SU-DHL-6 (cell line): ENCODE measurements at regions not wholly inside any gene's neighbourhood (a gene's known extent, or its start where the extent isn't known, plus 50 kb on each side); places are given as distances from the start of the nearest gene placed in this dataset.
"Not testable (repeated sequence)": the region's sequence is repeated elsewhere in the genome, so short reads cannot be mapped to it uniquely, and the experiment has no call there.

Source experiments
- H2AFZ ChIP-seq: fragments of 200-600 bp; sonication (generic); 2 replicates; pipeline ENCODE4 v1.6.1; 2014; ENCODE audit warnings: low read depth, mild to moderate bottlenecking, moderate library complexity, mixed read lengths, antibody characterized with exemption, low read length; ENCODE audit not compliant: severe bottlenecking
- H3F3A ChIP-seq: fragments of 200-600 bp; shearing (Covaris generic); 2 replicates; pipeline ENCODE4 v1.6.0; 2016; ENCODE audit warnings: antibody characterized with exemption, mild to moderate bottlenecking; ENCODE audit not compliant: insufficient read depth
- H3K27ac ChIP-seq: fragments of 200-600 bp; sonication (generic); 2 replicates; pipeline ENCODE4 v1.5.1; 2016; ENCODE audit warnings: low read depth, mild to moderate bottlenecking, low read length, moderate library complexity, mixed read lengths
- H3K27me3 ChIP-seq: fragments of 200-600 bp; sonication (generic), shearing (Covaris generic); 2 replicates; pipeline ENCODE4 v1.6.0; 2014; ENCODE audit warnings: mild to moderate bottlenecking, low read length
- H3K36me3 ChIP-seq: fragments of 200-600 bp; sonication (generic); 2 replicates; pipeline ENCODE4 v1.6.1; 2014; ENCODE audit warnings: mild to moderate bottlenecking, low read length, mixed read lengths
- H3K4me2 ChIP-seq: fragments of 300-600, 200-600 bp; shearing (Covaris generic), sonication (generic); 2 replicates; pipeline ENCODE4 v1.6.0; 2014; ENCODE audit warnings: low read length, low read depth, mild to moderate bottlenecking; ENCODE audit not compliant: poor library complexity, severe bottlenecking
- H3K4me3 ChIP-seq: fragments of 200-600 bp; sonication (generic); 2 replicates; pipeline ENCODE4 v1.5.1; 2014; ENCODE audit warnings: antibody characterized with exemption, low read length, mild to moderate bottlenecking, mixed read lengths; ENCODE audit not compliant: insufficient read depth, poor library complexity, severe bottlenecking
- H3K79me2 ChIP-seq: fragments of 200-600 bp; sonication (generic); 2 replicates; pipeline ENCODE4 v1.6.1; 2014; ENCODE audit warnings: mild to moderate bottlenecking, low read length, moderate library complexity; ENCODE audit not compliant: insufficient read depth
- H3K9ac ChIP-seq: fragments of 200-600 bp; sonication (generic); 2 replicates; pipeline ENCODE4 v1.7.0; 2014; ENCODE audit warnings: mild to moderate bottlenecking, low read length
- H3K9me2 ChIP-seq: fragments of 200-600 bp; sonication (generic); replicated peaks from 2 replicates; pipeline ENCODE4 v1.6.1; 2014; ENCODE audit warnings: low read length; ENCODE audit not compliant: insufficient read depth
- H3K9me3 ChIP-seq: fragments of 200-600 bp; sonication (generic); 2 replicates; pipeline ENCODE4 v1.6.1; 2014; ENCODE audit warnings: low read length, mixed read lengths; ENCODE audit not compliant: insufficient read depth
- H4K20me1 ChIP-seq: fragments of 200-600 bp; sonication (generic); 2 replicates; pipeline ENCODE4 v1.6.1; 2014; ENCODE audit warnings: low read depth, mild to moderate bottlenecking, antibody characterized with exemption, low read length, moderate library complexity, mixed read lengths
- EZH2phosphoT487 ChIP-seq: fragments of 200-600 bp; sonication (generic), shearing (Covaris generic); conservative IDR thresholded peaks from 2 replicates; pipeline ENCODE4 v1.6.1; 2018; ENCODE audit warnings: mild to moderate bottlenecking, antibody characterized with exemption, low read length, moderate library complexity, mixed read lengths
- TF ChIP-seq, protein P1 (sequence below): fragments of 200-600 bp; sonication (generic); IDR thresholded peaks from one replicate; pipeline ENCODE4 v1.5.1; 2017; ENCODE audit warnings: antibody characterized with exemption, mild to moderate bottlenecking, low read length, moderate library complexity; ENCODE audit not compliant: insufficient read depth, poor library complexity, severe bottlenecking

- no peak overlapping the region for H2AFZ ChIP-seq
- no peak overlapping the region for H3K9ac ChIP-seq
- H3K79me2 ChIP-seq = no peaks in the 10 kb centered on the region
- H3K9me2 ChIP-seq = no peaks in the 10 kb centered on the region
- TF ChIP-seq, protein P1, sequence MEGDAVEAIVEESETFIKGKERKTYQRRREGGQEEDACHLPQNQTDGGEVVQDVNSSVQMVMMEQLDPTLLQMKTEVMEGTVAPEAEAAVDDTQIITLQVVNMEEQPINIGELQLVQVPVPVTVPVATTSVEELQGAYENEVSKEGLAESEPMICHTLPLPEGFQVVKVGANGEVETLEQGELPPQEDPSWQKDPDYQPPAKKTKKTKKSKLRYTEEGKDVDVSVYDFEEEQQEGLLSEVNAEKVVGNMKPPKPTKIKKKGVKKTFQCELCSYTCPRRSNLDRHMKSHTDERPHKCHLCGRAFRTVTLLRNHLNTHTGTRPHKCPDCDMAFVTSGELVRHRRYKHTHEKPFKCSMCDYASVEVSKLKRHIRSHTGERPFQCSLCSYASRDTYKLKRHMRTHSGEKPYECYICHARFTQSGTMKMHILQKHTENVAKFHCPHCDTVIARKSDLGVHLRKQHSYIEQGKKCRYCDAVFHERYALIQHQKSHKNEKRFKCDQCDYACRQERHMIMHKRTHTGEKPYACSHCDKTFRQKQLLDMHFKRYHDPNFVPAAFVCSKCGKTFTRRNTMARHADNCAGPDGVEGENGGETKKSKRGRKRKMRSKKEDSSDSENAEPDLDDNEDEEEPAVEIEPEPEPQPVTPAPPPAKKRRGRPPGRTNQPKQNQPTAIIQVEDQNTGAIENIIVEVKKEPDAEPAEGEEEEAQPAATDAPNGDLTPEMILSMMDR = no peak
- no peak for TF ChIP-seq EZH2phosphoT487
- H3K4me2 ChIP-seq = no peak overlapping the region
- no peaks in the 10 kb centered on the region for H4K20me1 ChIP-seq
- no peaks in the 10 kb centered on the region for H3K36me3 ChIP-seq
- H3F3A ChIP-seq = no peaks in the 10 kb centered on the region
- no peak overlapping the region for H3K4me3 ChIP-seq
- no peak overlapping the region for H3K27ac ChIP-seq
- H3K27me3 ChIP-seq = no peaks in the 10 kb centered on the region
- no peaks in the 10 kb centered on the region for H3K9me3 ChIP-seq
Measured at GRCh38 chr6:99145738-99146137, 198.0 kb upstream of the FBXL4 start.

GRCh38 chr6:99143108-99143861 lies 195.5 kb upstream of the FBXL4 start:
- H3K36me3 ChIP-seq = no peaks in the 10 kb centered on the region
- H3K9me3 ChIP-seq = no peaks in the 10 kb centered on the region
- no peaks in the 10 kb centered on the region for H3F3A ChIP-seq
- no peaks in the 10 kb centered on the region for H3K79me2 ChIP-seq
- no peak overlapping the region for H3K27ac ChIP-seq
- H2AFZ ChIP-seq = no peak overlapping the region
- H3K9me2 ChIP-seq = no peaks in the 10 kb centered on the region
- H3K9ac ChIP-seq = no peak overlapping the region
- H3K27me3 ChIP-seq = no peaks in the 10 kb centered on the region
- H4K20me1 ChIP-seq = no peaks in the 10 kb centered on the region
- no peak overlapping the region for H3K4me2 ChIP-seq
- TF ChIP-seq, protein P1 = no peak
- no peak for TF ChIP-seq EZH2phosphoT487
- no peak overlapping the region for H3K4me3 ChIP-seq

- H3K9ac ChIP-seq, H3K27me3 ChIP-seq, H3K9me3 ChIP-seq, H3F3A ChIP-seq, H3K27ac ChIP-seq, H3K36me3 ChIP-seq, H3K4me3 ChIP-seq, H3K79me2 ChIP-seq, H2AFZ ChIP-seq, H3K9me2 ChIP-seq, H4K20me1 ChIP-seq, H3K4me2 ChIP-seq: not testable (repeated sequence)
Measured at GRCh38 chr6:99141906-99142305, 194.2 kb upstream of the FBXL4 start.

- Histone ChIP-seq H3K4me2 (no peak overlapping the region), H3K9me2 (no peaks in the 10 kb centered on the region), H3K4me3 (no peak overlapping the region), H3K9me3 (no peaks in the 10 kb centered on the region), H3K27me3 (no peaks in the 10 kb centered on the region), H3K9ac (no peak overlapping the region), H2AFZ (no peak overlapping the region), H3K79me2 (no peaks in the 10 kb centered on the region), H3K27ac (no peak overlapping the region), H4K20me1 (no peaks in the 10 kb centered on the region), H3K36me3 (no peaks in the 10 kb centered on the region), H3F3A (no peaks in the 10 kb centered on the region)
- TF ChIP-seq, protein P1 = no peak
- no peak for TF ChIP-seq EZH2phosphoT487
Measured at GRCh38 chr6:99138445-99138844, 190.7 kb upstream of the FBXL4 start.
